ENCODE measurements at regions not wholly inside any gene's neighbourhood (a gene's known extent, or its start where the extent isn't known, plus 50 kb on each side); places are given as distances from the start of the nearest gene placed in this dataset.

DNA sequence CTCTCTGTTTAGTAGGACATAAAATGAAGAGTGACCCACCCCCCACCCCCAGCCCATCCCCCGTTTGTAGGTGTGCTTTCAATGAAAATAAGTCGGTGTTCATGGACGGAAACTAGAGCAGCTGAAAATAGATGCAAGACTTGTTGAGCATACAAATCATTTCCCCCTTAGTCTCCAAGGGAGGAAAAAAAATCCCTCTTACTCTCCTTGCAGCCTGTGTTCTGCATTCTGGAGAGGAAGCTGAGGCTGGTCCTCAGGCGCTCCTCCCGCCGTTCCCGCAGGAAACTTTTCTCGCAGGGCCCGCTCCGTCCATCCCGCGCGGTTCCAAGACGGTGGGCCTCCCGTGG lies 259.0 kb upstream of the E2F7 start:
- no peak for DNase-seq (ENCODE audit: extremely low read depth, low read depth, low spot score)

GRCh38 chr12:77323788-77324415 lies 258.5 kb upstream of the E2F7 start:
- DNase-seq (ENCODE audit: extremely low read depth, low read depth, low spot score), result no peak

DNA sequence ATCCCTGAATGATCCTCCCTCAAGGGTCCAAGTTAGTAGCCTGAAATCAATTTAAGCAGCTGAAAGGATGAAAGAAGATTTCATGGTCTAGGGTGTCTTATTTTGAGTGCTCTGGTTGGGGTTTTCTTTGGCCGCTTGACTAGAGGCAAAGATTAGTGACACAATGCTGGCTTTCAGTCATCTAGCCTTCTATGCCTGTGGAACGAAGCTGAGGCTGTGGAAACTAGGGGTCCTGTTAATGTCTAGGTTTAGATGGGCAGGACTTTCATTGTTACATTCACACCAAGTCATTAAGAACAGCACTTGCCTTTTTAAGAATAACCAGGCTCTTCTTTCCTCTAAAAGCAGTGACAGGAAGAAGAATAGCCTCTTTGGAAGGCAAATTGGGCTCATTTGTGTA lies 253.8 kb upstream of the E2F7 start:
- no peak for DNase-seq (ENCODE audit: extremely low read depth, low read depth, low spot score)

- no peak for DNase-seq (ENCODE audit: extremely low read depth, low read depth, low spot score)
Observed at GRCh38 chr12:77315407-77315806, 250.0 kb upstream of the E2F7 start.

DNA sequence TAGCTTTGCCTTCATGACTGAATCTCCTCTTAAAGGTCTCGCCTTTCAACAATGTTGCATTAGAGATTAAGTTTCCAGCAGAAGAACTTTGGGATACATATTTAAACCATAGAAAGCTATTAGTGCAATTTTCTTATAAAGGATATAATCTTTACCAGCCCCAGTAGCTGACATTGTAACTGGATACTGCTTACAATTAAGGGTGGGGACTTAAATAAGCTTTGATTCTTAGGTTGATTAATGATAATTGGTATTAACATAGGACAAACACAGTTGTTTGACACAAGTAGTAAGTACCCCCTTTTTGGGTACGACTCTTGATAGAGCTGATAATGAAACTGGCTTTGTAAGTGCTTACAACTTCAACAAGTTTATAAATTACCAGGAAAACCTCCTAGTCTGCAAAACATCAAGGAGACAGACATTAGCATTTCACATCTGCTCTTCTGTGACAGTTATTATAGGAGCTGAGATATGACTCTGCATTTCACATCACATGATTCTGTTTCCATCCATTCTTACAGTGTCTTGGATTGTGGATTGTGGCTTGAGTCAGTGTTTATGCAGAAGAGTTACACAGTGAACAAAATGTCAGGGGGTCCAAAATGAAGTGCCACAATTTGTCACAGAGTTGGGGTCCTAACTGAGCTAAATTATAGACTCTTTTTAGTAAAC lies 249.1 kb upstream of the E2F7 start:
- DNase-seq (ENCODE audit: extremely low read depth, low read depth, low spot score), result no peak

DNA sequence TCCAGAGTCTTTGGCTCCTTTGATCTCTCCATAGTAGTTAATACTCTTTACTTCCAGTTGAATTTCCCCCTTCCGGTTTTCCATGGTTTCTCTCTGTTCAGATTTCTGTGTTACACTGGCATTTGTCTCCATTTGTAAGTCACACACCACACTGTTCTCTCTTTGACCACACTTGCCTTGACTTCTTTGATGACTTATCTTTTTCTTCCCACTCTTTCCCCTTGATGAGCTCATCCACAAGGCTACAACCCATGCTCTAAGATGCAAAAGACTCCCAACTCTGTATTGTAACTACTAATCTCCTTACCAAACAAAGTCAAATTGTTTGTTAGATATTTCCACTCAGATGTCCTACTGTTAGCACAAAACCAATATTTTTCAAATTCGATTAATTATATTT lies 242.7 kb upstream of the E2F7 start:
- no peak for DNase-seq (ENCODE audit: extremely low read depth, low read depth, low spot score)

DNA sequence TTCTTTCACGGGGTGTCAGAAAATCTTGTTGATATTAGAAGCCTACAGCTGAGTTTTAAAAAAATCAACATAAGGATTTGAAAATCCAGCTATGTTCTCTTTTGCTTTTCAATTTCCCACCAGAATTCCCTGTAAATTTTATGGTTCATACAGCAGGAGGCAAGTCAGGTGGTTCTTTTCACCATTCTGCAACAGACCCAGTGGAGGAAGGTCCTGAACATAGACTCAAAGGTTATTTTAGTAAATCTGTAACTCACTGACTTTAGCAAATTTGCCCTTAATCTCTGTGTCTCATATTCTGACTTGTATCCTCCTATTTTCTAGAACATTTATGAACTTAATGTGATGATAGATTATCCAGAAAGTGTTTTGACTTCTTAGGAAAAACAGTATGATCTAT lies 235.4 kb upstream of the E2F7 start:
- DNase-seq (ENCODE audit: extremely low read depth, low read depth, low spot score), result no peak

GRCh38 chr12:77299910-77300669 lies 234.7 kb upstream of the E2F7 start:
- DNase-seq (ENCODE audit: extremely low read depth, low read depth, low spot score), result no peak

- DNase-seq (ENCODE audit: extremely low read depth, low read depth, low spot score), result no peak
Observed at GRCh38 chr12:77299001-77299400, 233.6 kb upstream of the E2F7 start.

DNA sequence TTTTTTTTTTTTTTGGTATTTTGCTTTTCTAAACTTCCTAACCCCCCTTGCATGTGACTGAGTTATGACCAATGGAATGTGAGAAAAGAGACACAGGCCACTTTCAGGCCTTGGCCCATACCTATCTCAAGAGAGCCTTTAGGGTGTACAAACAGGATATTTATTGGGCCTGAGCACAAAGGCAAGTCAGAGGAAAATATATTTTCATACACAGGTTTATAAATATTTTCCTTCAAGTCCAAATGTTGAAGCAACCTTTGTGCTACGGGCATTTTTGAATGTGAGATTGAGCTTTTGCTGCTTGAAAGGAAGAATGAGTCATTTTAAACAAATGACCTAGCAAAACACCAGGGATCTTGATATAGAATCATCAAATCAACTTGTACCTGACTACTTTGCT lies 228.6 kb upstream of the E2F7 start:
- DNase-seq (ENCODE audit: extremely low read depth, low read depth, low spot score), result no peak

- DNase-seq (ENCODE audit: extremely low read depth, low read depth, low spot score), result no peak
Observed at GRCh38 chr12:77274926-77275325, 209.6 kb upstream of the E2F7 start.

- no peak for DNase-seq (ENCODE audit: extremely low read depth, low read depth, low spot score)
Observed at GRCh38 chr12:77273898-77274297, 208.5 kb upstream of the E2F7 start.

GRCh38 chr12:77256956-77257355 lies 191.6 kb upstream of the E2F7 start:
- DNase-seq (ENCODE audit: extremely low read depth, low read depth, low spot score), result no peak

DNA sequence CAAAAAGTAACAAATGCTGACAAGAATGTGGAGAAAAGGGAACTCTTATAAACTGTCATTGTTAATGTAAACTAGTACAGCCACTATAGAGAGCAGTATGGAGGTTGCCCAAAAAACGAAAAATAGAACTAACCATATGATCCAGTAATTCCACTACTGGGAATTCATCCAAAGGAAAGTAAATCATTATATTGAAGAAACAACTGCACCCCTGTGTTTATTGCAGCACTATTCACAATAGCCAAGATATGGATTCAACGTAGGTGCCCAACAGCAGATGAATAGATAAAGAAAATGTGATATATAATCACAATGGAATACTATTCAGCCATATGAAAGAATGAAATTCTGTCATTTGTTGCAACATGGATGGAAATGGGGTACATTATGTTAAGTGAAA lies 188.0 kb upstream of the E2F7 start:
- DNase-seq (ENCODE audit: extremely low read depth, low read depth, low spot score), result no peak

GRCh38 chr12:77251799-77252198 lies 186.4 kb upstream of the E2F7 start:
- no peak for DNase-seq (ENCODE audit: extremely low read depth, low read depth, low spot score)

GRCh38 chr12:77249892-77250291 lies 184.5 kb upstream of the E2F7 start:
- no peak for DNase-seq (ENCODE audit: extremely low read depth, low read depth, low spot score)

DNA sequence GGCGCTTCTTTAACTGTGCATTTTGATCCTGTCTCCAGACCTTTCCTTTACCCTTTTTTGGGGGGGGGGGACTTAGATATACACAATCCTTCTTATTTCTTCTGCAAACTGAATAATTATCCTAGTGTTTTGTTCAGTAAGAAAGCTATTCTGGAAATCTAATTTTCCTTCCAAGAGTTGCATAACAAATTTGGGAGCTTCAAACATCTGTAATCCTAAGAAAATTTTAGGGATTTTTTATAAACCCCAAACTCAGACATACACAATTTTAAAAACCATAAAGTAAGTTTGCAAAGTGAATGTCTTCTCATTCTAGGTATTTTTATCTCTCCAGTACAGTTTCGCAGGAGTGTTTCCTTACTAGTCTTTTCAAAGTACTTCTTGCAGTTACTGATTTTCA lies 182.7 kb upstream of the E2F7 start:
- no peak for DNase-seq (ENCODE audit: extremely low read depth, low read depth, low spot score)

DNA sequence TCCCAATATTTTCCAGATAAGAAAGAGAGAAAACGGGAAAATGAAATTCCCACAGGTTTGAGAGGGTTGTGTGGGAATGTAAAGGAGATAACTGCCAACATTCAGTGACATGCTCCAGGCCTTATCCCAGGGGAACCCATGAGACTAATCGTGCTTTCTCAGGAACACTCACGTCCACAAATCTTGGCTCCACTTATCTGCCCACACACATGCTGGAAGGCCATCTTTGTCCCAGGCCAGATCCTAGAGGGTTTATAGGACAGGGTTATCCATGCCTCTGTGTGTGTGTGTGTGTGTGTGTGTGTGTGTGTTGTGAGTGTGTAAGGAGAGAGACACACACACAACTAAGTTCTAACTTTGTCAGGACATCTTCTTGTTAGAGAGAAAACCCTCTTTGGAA lies 182.2 kb upstream of the E2F7 start:
- DNase-seq (ENCODE audit: extremely low read depth, low read depth, low spot score), result no peak

DNA sequence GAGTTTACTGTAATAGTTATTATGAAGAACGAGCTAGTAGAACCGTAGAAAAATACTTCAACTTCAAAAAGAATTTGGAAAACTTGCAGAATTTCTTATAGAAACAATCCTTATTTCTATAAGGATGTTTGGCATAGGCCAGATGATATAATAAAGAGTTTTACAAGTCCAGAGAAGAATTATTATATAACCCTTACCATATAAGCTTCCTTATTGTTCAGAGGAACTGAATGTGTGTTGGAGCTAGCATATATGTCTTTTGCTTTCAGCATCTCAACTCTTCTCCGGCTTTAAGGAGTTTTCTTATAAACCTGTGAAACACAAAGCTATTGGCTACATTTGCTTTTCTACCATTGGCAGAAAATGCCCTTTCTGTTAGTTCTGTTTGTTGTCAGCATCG lies 178.0 kb upstream of the E2F7 start:
- DNase-seq (ENCODE audit: extremely low read depth, low read depth, low spot score), result no peak

DNA sequence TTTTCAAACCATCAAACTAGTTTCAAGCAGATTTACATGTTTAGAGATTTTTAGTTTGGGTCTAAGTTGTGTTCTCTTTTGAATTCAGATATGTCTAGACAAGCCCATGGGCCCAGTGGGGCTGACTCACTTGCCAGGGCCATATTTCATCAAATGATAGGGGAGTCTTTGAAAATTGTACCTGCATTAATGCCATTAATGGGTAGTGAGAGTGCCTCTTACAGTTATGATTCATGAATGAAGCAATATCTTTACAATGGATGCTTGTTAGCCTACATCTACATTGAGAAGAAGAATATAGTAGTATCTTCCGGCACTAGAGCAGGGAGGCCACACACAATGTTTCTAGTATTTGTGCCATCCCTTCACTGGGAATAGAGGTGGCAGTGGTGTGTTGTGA lies 174.2 kb upstream of the E2F7 start:
- DNase-seq (ENCODE audit: extremely low read depth, low read depth, low spot score), result no peak

GRCh38 chr12:77238335-77238734 lies 173.0 kb upstream of the E2F7 start:
- no peak for DNase-seq (ENCODE audit: extremely low read depth, low read depth, low spot score)

GRCh38 chr12:77237896-77238295 lies 172.5 kb upstream of the E2F7 start:
- DNase-seq (ENCODE audit: extremely low read depth, low read depth, low spot score), result no peak

All from glomerular endothelial cell (primary cell).